ENCODE measurements at regions not wholly inside any gene's neighbourhood (a gene's known extent, or its start where the extent isn't known, plus 50 kb on each side); places are given as distances from the start of the nearest gene placed in this dataset.

DNA sequence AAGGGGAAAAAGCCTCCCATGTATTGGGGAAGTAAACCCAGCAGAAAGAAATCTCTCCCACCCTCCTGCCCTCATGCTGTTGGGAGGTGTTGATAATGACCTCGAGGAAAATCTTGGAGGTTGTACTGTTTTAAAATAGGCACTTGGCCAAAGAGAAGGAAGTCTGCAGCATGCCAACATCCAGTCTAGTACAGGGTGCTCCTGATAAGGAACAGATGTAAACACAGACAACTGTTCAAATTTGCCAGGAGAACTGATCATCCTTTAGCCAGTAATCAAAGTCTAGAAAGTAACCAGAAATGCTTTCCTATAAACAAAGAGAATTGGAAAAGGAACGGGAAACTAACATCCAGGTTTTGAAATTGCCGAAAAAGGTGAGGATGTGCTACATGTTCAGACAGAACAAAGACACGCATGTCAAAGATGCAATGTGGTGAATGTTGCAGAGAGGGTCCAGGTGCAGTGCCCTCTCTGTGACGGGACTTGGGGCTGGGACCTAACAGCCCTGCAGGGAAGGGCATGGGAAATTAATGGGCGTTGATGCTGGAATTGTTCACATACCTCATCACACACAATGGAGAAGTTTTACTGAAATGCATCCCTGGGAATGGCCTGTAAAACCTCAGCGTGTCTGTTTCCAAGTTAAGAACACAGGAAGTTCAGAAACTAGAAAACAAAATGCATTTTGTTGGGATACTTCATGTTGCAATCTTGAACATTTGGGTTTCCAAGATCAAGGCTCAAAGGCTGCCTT, 125.7 kb upstream of the RND3 start:
- no peak overlapping the region for H2BK12ac ChIP-seq (ENCODE audit: insufficient read length, low read depth, low read length)
- no peaks in the 10 kb centered on the region for H3K4me1 ChIP-seq (ENCODE audit: insufficient read depth, low read length)
- no peaks in the 10 kb centered on the region for H3K79me2 ChIP-seq (ENCODE audit: insufficient read depth, low read length)
- H3T11ph ChIP-seq (ENCODE audit: low read length), result no peak overlapping the region
- no peak overlapping the region for H3K4me3 Mint-ChIP-seq
- no peak overlapping the region for H2BK120ac ChIP-seq (ENCODE audit: low read depth, low read length, poor library complexity, severe bottlenecking)
- no peaks in the 10 kb centered on the region for H3K9me3 ChIP-seq (ENCODE audit: control insufficient read depth, low read depth, low read length)
- no peak overlapping the region for H3K14ac ChIP-seq (ENCODE audit: insufficient read depth, low read length)
- H3K4me1 Mint-ChIP-seq, result peaks cover 6 to 14% of the 10 kb centered on the region in 2 experiments; a peak in 3 of 4 replicates
- no peak overlapping the region for H3K56ac ChIP-seq (ENCODE audit: insufficient read length, low read depth, low read length)
- H3K27ac ChIP-seq (ENCODE audit: insufficient read length, low read depth, low read length), result no peak overlapping the region
- no peaks in the 10 kb centered on the region for H3K79me1 ChIP-seq (ENCODE audit: insufficient read depth, low read depth, low read length, poor library complexity, severe bottlenecking)
- no peak overlapping the region for H2BK5ac ChIP-seq (ENCODE audit: insufficient read length, low read length)
- H4K5ac ChIP-seq (ENCODE audit: insufficient read length, low read depth, low read length), result no peak overlapping the region
- H3K27ac Mint-ChIP-seq, result 0 out of 7 replicates have a peak overlapping the region, but pooled peaks of 1 of the 3 experiments have one; percentile 52
- H3K4me2 ChIP-seq (ENCODE audit: insufficient read depth, insufficient read length, low read length), result no peak overlapping the region
- no peak overlapping the region for H3K4ac ChIP-seq (ENCODE audit: low read depth, low read length)
- H3K23ac ChIP-seq (ENCODE audit: insufficient read length, low read depth, low read length), result no peak overlapping the region
- no peak overlapping the region for H2BK15ac ChIP-seq (ENCODE audit: low read depth, low read length)
- H3K36me3 Mint-ChIP-seq (ENCODE audit: insufficient read depth in 1 of 3, low read depth in 3 of 3), result peaks cover 0 to 7% (median 0%) of the 10 kb centered on the region in 3 experiments; a peak in 3 of 7 replicates
- no peak overlapping the region for H3K9ac ChIP-seq (ENCODE audit: extremely low read depth, insufficient read length, low read length)
- H2AFZ ChIP-seq (ENCODE audit: low read length), result no peak overlapping the region
- H3K27me3 Mint-ChIP-seq (ENCODE audit: low read depth), result no peaks in the 10 kb centered on the region
- H3K27me3 ChIP-seq (ENCODE audit: insufficient read depth, low read length), result no peaks in the 10 kb centered on the region
- H4K8ac ChIP-seq (replicated peaks; ENCODE audit: insufficient read length, low read depth, low read length), result no peak overlapping the region
- H4K20me1 ChIP-seq (ENCODE audit: control insufficient read depth, insufficient read depth, insufficient read length), result no peaks in the 10 kb centered on the region
- no peak overlapping the region for H4K91ac ChIP-seq (ENCODE audit: insufficient read length, low read depth, low read length)
- no peak overlapping the region for H3K18ac ChIP-seq (ENCODE audit: insufficient read length, low read depth, low read length)
- TF ChIP-seq, protein P1, sequence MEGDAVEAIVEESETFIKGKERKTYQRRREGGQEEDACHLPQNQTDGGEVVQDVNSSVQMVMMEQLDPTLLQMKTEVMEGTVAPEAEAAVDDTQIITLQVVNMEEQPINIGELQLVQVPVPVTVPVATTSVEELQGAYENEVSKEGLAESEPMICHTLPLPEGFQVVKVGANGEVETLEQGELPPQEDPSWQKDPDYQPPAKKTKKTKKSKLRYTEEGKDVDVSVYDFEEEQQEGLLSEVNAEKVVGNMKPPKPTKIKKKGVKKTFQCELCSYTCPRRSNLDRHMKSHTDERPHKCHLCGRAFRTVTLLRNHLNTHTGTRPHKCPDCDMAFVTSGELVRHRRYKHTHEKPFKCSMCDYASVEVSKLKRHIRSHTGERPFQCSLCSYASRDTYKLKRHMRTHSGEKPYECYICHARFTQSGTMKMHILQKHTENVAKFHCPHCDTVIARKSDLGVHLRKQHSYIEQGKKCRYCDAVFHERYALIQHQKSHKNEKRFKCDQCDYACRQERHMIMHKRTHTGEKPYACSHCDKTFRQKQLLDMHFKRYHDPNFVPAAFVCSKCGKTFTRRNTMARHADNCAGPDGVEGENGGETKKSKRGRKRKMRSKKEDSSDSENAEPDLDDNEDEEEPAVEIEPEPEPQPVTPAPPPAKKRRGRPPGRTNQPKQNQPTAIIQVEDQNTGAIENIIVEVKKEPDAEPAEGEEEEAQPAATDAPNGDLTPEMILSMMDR (conservative IDR thresholded peaks at IDR 0.05), result no peak
- no peak overlapping the region for H2AK5ac ChIP-seq (ENCODE audit: insufficient read length, low read length)
- no peaks in the 10 kb centered on the region for H3K23me2 ChIP-seq (ENCODE audit: insufficient read length, low read depth, low read length, poor library complexity, severe bottlenecking)
- H3K9me3 Mint-ChIP-seq, result no peaks in the 10 kb centered on the region
- H2BK20ac ChIP-seq (ENCODE audit: low read depth, low read length, poor library complexity, severe bottlenecking), result no peak overlapping the region
- no CpG with 5 or more reads among the region's 7 CpGs for WGBS (ENCODE audit: extremely low coverage, insufficient read length, low lambda C conversion rate)
- no peak for DNase-seq

Measured in H9 (cell line).